GM21447 (cell line): ENCODE measurements at regions not wholly inside any gene's neighbourhood (a gene's known extent, or its start where the extent isn't known, plus 50 kb on each side); places are given as distances from the start of the nearest gene placed in this dataset.
"Not testable (repeated sequence)": the region's sequence is repeated elsewhere in the genome, so short reads cannot be mapped to it uniquely, and the experiment has no call there.

Experiments
- ATAC-seq: cut with Tn5 transposase; IDR thresholded peaks from one replicate; pipeline ENCODE4 v1.9.1; 2021; ENCODE audit not compliant: unreplicated experiment

- no peak for ATAC-seq
Measured at GRCh38 chr5:125225424-125225823, 479.0 kb upstream of the ZNF608 start.

- no peak for ATAC-seq
Measured at GRCh38 chr5:125226825-125227224, 480.4 kb upstream of the ZNF608 start.

- no peak for ATAC-seq
Measured at GRCh38 chr5:125227333-125228095, 481.1 kb upstream of the ZNF608 start.

- no peak for ATAC-seq
Measured at GRCh38 chr5:125228363-125229070, 482.1 kb upstream of the ZNF608 start.

GRCh38 chr5:125229556-125229955 lies 483.1 kb upstream of the ZNF608 start:
- ATAC-seq: no peak

GRCh38 chr5:125232779-125233230 lies 486.4 kb upstream of the ZNF608 start:
- ATAC-seq: no peak

- no peak for ATAC-seq
Measured at GRCh38 chr5:125233944-125234343, 487.5 kb upstream of the ZNF608 start.

- ATAC-seq: no peak
Measured at GRCh38 chr5:125236007-125236406, 489.6 kb upstream of the ZNF608 start.

GRCh38 chr5:125236981-125237380 lies 490.5 kb upstream of the ZNF608 start:
- ATAC-seq: no peak

GRCh38 chr5:125244531-125244930 lies 498.1 kb upstream of the ZNF608 start:
- ATAC-seq: no peak

- no peak for ATAC-seq
Measured at GRCh38 chr5:125245216-125245615, 498.8 kb upstream of the ZNF608 start.

GRCh38 chr5:125249400-125249799 lies 503.0 kb upstream of the ZNF608 start:
- no peak for ATAC-seq

GRCh38 chr5:125251703-125252102 lies 505.3 kb upstream of the ZNF608 start:
- no peak for ATAC-seq

GRCh38 chr5:125253634-125254033 lies 507.2 kb upstream of the ZNF608 start:
- not testable (repeated sequence) for ATAC-seq

GRCh38 chr5:125254267-125254666 lies 507.8 kb upstream of the ZNF608 start:
- no peak for ATAC-seq

- no peak for ATAC-seq
Measured at GRCh38 chr5:125256296-125256695, 509.9 kb upstream of the ZNF608 start.

- ATAC-seq: no peak
Measured at GRCh38 chr5:125257057-125257972, 510.9 kb upstream of the ZNF608 start.

- no peak for ATAC-seq
Measured at GRCh38 chr5:125257997-125258396, 511.6 kb upstream of the ZNF608 start.

GRCh38 chr5:125258615-125259014 lies 512.2 kb upstream of the ZNF608 start:
- no peak for ATAC-seq

GRCh38 chr5:125261505-125262250 lies 515.2 kb upstream of the ZNF608 start:
- no peak for ATAC-seq

- ATAC-seq: no peak
Measured at GRCh38 chr5:125262782-125263181, 516.3 kb upstream of the ZNF608 start.
